Central memory CD4-positive, alpha-beta T cell (primary cell): ENCODE measurements at regions not wholly inside any gene's neighbourhood (a gene's known extent, or its start where the extent isn't known, plus 50 kb on each side); places are given as distances from the start of the nearest gene placed in this dataset.

Source experiments
- DNase-seq: peaks from one replicate; pipeline ENCODE4 v3.0.0; 2022

DNA sequence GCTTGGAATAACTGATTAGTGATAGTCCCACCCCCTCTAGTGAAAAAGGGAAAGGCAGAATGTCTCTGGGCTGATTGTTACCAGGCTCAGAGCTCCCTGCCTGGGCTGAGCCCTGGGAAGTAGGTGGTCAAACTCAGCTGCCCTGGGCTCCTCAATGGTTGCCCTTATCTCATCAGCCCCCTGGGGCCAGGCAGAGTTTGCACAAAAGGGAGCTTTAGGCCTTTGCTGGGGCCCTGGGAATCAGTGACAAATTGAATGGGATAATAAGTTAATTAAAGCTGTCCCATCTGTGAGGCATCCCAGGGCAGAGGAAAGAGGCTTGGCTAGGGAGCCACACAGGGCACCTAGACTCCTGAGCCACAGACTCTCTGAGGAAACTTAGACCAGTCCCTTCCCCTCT lies 89.0 kb downstream of the EFNB1 start:
- DNase-seq: no peak

DNA sequence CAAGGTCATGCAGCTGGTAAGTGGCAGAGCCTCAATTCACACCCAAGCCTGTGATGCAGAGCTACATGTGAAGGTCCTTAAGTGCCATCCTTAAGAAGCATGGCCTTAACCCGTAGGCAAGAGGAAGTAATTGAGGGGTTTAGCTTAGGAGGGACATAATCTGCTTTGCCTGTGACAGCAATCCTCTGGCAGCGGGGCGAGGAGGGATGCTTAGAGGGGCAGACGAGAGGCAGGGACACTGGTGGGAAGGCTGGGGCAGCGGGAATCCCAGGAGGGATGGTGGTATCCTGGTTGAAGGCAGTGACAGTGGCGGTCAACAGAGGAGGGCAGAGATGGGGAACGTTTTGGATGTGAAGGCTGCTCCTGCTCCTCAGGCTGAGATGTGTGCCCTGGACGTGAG lies 88.1 kb downstream of the EFNB1 start:
- no peak for DNase-seq

DNA sequence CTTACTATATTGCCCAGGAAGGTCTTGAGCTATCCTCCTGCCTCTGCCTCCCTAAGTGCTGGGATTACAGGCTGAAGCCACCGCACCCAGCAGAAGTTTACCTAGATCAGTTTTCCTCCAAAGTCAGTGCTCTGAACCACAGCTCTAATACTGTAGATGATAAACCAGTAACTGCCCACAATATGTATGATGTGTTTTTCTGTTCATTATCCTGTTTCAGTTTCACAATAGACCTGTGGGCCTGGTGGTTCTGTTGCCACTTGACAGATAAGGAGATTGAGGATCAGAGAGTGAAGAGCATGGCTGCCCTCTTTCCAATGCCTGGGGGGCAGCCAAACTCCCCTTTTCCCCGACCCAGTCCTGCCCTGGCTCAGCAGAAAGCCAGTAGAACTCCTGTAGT lies 87.0 kb downstream of the EFNB1 start:
- DNase-seq: no peak

DNA sequence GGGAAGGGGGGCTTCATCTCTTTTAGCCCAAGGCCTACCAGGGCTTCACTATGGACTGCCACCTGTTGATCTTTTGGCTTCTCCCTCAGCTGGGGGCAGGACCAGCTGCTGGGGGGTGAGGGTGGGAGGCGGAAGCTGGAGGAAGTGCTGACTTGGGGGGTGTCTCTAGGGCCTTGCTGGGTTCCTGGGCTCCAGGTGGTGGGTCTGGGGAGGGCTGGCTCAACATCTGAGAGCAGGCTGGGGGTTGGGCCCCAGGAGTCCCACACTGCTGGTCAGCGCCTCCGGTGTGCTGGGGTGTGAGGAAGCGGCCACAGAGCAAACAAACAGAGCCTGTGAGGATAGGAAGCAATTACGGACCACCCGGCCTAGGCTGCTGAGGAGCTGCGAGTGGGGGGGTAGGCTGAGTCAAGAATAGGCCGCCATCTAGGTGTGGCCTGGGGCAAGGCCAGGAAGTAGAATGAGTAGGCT lies 85.7 kb downstream of the EFNB1 start:
- no peak for DNase-seq

DNA sequence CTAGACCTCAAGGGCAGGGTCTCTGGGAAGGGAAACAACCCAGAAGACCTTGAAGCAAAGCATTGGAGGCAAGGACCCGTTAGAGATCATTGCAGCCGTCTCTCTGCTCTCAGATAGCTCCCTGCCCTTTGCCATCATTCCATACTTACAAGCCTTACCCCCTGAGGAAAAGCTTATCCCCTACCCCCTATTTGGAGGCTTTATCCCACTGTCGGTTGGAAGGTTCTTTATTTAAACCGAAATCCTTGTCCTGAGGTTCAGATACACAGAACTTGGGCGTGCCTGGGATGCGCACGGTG lies 84.4 kb downstream of the EFNB1 start:
- DNase-seq: no peak

DNA sequence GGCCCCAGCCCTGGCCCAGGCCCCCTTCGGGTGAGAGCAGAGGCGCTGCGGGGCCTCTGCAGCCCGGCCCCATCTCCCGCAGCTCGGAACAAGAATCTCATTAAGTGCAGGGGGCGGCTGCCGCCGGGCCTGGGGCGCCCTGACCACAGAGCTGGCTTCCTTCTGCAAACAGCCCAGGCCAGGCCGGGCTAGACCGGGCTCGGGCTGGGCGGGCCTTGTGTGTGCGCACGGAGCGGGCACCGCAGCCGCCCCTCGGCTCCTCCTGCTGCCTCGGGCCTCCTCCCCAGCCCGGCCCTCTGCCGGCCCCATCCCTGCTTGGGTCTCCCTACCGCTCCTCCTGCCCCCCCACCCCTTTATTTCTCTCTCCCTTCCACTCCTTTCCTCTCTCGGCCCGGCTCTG lies 83.3 kb downstream of the EFNB1 start:
- DNase-seq: no peak

DNA sequence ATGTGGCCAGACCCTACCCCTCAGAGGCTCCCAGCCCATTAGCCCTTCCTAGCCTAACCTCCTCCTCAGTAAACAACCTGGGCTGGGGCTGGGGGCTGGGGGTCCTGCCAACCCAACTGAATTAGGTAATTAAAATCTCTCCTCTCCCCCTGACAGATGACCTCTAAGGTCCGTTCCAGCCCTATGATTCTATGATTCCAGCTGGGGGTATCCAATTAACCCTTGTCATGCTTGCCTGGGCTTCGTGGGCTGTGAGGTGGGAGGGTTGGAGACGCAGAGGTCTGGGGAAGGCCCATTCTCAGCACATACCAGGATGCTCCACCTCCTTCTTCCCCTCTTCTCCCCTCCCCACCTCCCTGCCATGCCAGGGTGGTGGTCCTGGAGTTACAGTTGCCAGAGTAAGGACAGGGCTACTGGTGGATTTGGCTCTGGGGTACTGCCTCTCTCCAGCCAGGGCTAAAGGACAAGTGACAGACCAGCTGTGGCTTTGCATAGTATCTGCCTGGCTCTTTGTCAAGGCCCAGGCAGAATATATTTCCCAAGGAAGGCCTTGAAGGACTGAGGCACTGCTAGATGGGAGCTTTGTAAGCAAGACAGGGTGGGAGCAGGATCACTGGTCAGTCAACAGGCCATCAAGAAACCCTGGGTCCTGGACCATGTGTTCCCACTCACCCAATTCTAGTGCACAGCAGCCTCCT lies 82.1 kb downstream of the EFNB1 start:
- DNase-seq: no peak

DNA sequence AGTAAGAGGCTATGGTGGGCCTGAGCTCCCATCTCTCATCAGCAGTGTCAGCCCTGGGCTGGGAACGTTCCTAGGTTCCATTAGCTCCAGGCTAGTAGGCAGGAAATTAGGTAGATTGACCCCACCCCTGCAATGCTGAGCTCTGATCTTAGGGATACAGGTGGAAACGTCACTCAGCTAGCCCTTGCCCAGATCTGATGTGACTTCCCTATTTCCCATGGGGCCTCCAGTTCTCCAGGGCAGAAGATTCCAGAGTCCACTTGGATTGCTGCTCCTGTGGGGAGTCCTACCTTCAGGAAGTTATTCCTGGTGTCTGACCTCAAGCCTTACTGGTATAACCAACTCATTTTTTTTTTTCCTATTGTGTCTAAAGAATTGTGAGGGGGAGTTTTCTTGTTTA lies 81.1 kb downstream of the EFNB1 start:
- DNase-seq: no peak

DNA sequence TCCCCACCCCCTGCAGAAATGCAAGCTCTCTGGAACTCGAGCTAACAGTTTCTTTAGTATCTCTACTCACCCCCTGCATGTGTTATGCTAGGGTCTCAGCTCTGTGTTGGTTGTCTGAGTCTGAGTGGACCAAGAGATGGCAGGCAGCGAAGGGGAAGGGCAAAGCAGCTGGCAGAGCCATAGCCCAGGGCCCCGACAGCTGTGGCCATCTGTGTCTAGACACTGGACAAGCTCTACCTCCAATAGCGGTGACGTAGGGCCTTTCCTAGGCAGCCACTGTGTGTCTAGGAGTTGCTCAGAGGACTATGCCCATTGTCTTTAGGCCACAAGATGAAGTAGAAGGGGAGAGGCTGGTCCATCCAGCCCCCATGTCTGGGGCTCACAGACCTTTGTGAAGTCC lies 79.2 kb downstream of the EFNB1 start:
- DNase-seq: no peak

DNA sequence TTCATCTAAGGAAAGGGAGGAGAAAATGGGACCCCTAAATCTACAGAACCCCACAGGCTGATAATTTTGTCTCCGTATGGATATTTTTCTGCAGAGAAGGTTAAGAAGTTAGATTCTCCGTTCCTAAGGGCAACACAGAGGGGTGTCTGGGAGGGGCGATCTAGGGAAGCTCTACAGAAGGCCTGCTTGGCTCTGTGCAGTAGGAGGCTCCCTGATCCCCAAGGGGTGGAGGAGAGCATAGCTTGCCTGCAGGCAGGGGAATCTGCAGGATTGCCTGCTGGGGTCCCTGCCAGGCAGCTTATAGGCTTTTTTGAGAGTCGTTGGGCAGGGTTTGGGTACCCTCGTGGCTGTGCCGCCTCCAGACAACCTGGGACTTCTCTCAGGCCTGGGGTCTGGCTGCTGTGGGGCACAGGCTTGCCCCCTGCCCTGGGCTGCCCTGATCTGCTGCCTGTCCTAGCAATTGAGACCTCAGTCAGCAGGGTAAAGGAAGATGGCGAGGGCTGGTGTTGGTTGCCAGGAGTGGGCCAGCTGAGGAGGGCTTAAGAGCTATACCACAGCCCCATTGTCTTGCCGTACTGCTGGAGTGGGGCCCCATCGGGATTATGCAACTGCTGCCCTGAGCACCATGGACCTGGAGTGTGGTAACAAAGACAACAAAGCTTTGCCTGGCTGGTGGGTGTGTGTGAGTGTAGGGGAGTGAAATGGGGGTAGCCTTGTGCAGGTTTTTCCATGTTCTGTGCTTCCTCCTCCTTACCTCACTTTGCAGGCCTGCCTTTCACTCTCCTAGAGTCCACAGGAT lies 74.1 kb downstream of the EFNB1 start:
- DNase-seq: no peak

DNA sequence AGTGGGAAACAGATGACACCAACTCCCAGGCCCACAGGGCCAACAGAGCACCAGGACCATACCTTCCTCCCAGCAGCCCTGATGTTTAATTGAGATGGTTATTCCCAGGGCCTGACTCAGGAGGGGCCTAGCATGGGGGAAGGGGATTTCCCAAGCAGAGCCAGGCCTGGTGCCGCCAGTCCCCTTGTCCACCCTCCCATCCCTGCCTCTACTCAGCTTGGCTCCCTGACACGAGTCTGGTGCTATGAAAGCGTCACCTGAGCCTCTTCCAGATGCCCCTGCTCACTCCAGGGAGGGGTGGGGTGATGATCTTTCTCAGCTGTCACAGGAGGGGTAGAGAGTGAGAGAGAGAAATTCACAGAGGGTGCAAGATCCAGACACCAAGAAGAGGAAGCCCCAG lies 72.7 kb downstream of the EFNB1 start:
- DNase-seq: no peak

DNA sequence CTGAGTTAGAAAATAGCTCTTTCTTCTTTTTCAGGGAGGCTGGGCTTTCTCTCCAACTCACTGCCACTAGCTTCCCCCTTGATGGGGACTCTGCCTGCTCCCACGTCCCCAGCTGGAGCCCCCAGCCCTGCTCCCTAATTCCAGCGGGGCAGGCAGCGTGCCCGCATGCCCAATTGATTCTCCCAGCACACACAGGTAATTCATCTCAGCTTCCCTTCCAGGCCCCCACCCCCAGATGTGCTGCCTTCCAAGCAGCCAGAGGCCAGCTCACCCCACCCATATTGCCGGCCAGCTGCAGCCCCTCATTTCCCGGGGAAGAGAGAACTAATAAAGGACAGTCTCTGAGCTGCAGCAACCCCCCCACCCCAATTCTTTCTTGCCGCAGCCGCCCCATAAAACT lies 69.8 kb downstream of the EFNB1 start:
- no peak for DNase-seq

DNA sequence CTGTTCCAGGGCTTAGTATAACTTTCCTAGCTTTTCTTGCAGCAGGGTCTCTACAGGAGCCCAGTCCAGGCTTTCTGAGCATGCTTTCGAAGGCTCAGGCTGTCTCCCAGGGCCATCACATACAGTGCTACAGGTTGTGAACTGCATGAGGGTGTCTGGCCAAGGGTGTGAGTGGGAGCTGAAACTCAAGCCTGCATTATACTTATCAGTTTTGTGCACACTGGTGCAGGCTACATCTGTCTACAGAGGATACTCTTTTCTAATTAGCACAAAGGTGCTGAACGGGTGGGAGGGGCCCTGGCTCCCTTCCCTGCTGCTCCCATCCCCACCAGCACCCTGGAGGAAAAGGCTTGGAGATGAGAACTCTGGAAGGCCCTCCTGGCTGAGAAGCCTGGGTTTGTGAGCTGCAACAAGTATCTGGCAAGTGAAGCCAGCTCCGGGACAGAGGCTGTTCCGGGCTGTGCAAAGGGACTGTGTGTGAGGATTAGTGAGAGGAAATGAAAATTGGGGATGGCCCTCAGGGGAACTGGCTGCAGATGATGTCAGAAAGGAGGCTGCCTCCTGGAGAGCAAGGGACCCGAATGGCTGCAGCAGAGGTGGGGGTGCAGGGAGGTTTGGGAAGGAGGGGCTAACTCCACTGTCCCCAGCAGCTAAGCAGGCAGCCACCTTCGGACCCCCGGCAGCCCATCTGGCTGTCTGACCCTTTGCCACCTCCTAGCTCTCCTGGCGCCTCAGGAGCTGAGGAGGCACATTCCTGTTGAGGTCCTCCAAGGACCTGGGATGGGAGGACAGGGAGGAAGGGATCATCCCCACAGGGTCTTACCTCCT lies 68.5 kb downstream of the EFNB1 start:
- no peak for DNase-seq

DNA sequence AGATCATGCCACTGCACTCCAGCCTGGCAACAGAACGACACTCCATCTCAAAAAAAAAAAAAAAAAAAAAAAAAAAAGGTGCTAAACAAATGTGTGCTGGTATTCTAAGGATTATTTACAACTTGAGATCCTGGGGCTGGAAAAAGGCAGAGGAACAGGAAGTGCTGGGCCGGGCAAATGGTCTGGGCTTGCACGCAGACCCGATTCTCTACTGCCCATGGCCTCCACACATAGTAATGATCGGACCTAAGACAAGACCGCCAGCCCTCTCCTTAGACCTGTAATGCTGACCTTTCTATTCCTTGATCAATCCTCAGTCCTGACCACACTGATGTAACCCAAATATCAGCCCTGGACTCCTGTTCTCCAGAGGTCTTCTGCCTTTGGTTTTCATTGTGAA lies 67.8 kb downstream of the EFNB1 start:
- DNase-seq: no peak

DNA sequence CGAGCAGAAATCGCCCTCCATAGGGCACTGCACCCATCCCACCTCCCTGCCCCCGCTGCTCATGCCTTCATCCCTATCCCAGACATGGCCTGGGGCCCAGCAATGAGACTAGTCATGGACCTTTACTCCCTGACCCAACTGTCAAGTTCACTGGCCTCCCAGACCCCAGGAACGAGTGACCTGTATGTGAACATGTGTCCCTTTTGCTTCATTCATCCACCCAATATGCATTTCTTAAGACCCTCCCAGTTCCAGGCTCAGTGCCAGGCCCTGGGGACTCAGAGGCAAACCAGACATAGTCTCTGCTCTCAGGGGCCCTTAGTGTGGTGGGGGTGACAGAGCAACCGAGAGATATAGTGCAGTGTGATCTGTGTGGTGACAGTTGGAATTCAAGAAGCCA lies 67.0 kb downstream of the EFNB1 start:
- no peak for DNase-seq

DNA sequence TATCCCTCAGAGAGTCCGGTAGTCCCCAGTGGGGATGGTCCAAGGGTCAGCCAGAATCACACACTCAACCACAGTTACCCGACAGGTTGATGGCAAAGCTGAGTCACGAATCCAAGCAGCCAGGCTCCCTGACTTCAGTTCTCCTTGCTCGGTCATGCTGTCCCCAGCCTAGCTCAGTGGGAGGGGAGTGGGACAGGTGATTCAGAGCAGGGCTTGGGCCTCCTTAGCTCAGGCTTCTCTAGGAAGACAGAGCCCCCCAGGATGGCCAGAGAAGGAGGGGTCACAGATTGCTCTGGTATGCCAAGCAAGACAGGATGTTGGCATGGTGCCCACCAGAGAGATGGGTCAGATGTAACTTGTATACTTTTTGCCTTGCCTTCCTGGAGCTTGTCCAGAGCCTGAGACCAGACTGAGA lies 66.5 kb downstream of the EFNB1 start:
- no peak for DNase-seq

DNA sequence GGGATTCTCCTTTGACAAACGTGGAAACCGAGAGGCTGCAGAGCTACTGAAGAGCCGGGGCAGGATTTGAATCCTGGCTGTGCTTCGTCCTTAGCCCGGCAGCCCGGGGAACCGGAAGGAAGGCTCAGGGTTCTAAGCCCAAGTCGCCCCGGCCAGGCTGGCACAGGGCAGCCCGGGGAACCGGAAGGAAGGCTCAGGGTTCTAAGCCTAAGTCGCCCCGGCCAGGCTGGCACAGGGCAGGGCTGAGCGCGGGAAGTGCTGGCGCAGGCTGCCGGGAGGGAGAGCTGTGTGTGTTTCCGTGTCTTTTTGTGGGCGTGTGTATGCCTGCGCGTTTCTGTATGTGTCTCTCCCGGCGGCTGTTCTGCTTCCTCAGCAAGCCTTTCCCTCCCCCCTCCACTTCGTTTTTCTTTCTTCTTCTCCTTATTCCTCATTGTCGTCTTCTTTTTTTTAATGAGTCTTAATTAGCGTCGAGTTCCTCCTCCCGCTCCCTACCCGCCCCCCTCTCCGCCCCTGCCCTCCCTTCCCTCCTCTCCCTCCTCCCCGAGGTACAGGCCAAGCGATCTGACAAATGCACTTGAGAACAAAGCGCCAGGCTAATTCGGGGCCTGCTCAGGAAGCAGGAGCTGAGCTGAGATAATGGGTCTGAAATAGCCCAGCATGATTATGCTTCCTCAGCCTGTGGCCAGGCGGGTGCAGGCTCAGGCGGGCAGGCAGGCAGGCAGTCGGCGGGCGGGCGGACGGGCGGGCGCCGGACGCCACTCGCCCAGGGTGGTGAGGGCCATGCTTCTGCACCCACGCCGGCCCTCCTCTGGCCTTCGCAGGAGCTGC lies 65.9 kb downstream of the EFNB1 start:
- no peak for DNase-seq

DNA sequence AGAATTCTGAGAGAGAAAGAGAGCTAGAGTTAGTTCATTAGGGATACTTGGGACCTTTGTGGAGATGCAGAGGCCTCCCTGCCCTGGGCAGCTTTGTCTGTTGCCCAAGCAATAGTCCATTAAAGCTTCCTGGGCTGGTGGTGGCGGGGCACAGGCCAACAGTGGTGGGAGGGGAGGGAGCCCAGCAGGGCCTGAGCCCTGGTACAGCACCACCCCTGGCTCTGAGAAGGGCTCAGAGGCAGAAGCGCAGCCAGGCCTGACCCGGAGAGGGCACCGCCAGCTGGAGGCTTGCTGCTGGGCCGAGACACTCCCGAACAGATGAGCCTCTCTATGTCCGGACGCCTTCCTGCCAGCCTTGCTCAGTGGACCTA lies 65.3 kb downstream of the EFNB1 start:
- no peak for DNase-seq

DNA sequence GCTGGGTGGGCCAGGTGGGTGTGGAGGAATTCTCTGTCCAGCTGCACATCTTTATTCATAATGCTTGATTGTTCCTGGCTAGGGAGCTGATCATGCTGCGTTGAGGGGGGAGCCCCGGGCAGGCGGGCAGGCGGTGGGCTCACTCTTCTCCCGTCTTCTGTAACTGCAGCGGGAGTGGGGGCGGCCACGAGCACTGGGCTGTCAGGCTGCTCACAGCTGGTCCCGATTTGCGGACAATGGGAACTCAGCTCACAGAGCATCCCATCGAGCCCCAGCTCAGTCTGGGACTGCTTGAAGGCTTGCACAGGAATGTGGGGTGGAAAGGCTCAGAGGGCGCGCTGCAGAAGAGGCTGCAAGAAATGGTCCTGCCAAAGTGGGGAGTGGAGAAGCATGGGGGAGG lies 63.8 kb downstream of the EFNB1 start:
- DNase-seq: no peak

DNA sequence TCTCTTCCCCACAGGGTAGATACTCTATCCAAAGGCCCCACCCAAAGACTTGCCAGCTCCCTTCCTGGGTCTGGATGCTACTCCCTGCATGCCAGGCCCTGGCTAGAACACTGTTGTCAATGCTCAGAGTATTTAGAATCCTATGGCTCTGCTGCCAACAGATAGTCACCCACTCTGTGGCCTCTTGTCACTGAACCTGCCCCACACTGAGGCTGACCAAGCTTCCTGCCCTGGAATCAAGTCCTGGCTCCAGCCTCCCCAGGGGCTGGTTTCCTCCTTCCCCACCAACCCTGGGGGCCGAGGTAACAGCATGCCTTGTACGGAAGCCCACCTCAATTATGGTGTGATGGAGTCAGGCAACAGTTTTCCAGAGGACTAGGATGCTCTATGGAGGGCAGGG lies 63.3 kb downstream of the EFNB1 start:
- no peak for DNase-seq
